NCI-H526 (cell line): ENCODE measurements at regions not wholly inside any gene's neighbourhood (a gene's known extent, or its start where the extent isn't known, plus 50 kb on each side); places are given as distances from the start of the nearest gene placed in this dataset.

ENCODE experiments used
- DNase-seq, 2 experiments: peaks; one replicate each; lab custom pipeline; 2025; lab: John Stamatoyannopoulos, UW

- no peak for DNase-seq
These were observed 95.2 kb downstream of the PDGFA start for GRCh38 chr7:424301-424935.

- DNase-seq: no peak
These were observed 94.5 kb downstream of the PDGFA start for GRCh38 chr7:424961-425793.

- DNase-seq: no peak
These were observed 93.9 kb downstream of the PDGFA start for GRCh38 chr7:425794-426188.

- DNase-seq: no peak
These were observed 93.1 kb downstream of the PDGFA start for GRCh38 chr7:426510-426909.

GRCh38 chr7:427506-428103 is 92.0 kb downstream of the PDGFA start:
- no peak for DNase-seq

- no peak for DNase-seq
These were observed 91.3 kb downstream of the PDGFA start for GRCh38 chr7:428387-428786.

- no peak for DNase-seq
These were observed 90.5 kb downstream of the PDGFA start for GRCh38 chr7:428927-429827.

- DNase-seq: no peak
These were observed 89.8 kb downstream of the PDGFA start for GRCh38 chr7:429828-430180.

GRCh38 chr7:431041-431440 is 88.6 kb downstream of the PDGFA start:
- no peak for DNase-seq

GRCh38 chr7:431658-432111 is 88.0 kb downstream of the PDGFA start:
- no peak for DNase-seq

GRCh38 chr7:432256-432655 is 87.4 kb downstream of the PDGFA start:
- no peak for DNase-seq

- no peak for DNase-seq
These were observed 86.7 kb downstream of the PDGFA start for GRCh38 chr7:432933-433332.

GRCh38 chr7:433558-433957 is 86.1 kb downstream of the PDGFA start:
- no peak for DNase-seq

- no peak for DNase-seq
These were observed 84.6 kb downstream of the PDGFA start for GRCh38 chr7:434891-435629.

- no peak for DNase-seq
These were observed 83.8 kb downstream of the PDGFA start for GRCh38 chr7:435630-436366.

GRCh38 chr7:436367-437128 is 83.1 kb downstream of the PDGFA start:
- no peak for DNase-seq

GRCh38 chr7:437329-438251 is 82.1 kb downstream of the PDGFA start:
- no peak for DNase-seq

- DNase-seq: no peak
These were observed 81.3 kb downstream of the PDGFA start for GRCh38 chr7:438361-438760.

GRCh38 chr7:438916-439315 is 80.7 kb downstream of the PDGFA start:
- DNase-seq: no peak
